ENCODE measurements at regions not wholly inside any gene's neighbourhood (a gene's known extent, or its start where the extent isn't known, plus 50 kb on each side); places are given as distances from the start of the nearest gene placed in this dataset.
A peak's percentile ranks its signal among the peaks of the same experiment; 100 is the strongest.

GRCh38 chr11:26093206-26093605, 238.7 kb upstream of the ANO3 start:
- DNase-seq (ENCODE audit: low read depth, low spot score), result no peak

DNA sequence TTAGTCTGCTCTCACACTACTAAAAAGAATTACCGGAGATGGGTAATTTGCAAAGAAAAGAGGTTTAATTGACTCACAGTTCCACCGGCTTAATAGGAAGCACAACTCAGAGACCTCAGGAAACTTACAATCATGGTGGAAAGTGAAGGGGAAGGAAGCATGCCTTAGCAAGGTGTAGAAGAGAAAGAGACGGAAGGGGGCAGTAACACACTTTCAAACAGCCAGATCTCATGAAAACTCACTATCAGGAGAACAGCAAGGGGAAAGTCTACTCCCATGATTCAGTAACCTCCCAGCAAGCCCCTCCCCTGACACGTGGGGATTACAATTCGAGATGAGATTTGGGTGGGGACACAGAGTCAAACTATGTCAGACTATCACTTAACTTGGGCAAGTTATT, 236.6 kb upstream of the ANO3 start:
- no peak for DNase-seq (ENCODE audit: low read depth, low spot score)

DNA sequence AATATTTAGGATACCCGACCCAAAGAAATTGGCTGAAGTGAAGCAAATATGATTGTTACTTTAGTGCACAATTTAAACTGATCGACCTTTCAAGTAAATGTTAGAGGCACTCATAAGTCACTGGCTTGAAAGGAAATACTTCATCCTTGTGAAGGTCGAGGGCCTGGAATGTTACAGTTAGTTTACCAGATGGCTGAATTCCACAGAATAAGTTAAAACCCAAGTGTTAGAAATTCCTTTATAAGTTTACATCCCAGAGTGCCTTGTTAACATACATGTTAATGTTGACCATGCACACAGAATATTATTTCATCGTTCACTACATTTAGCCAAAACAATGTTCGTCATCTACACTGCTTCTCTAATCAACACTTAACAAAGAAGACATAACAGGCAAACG, 235.5 kb upstream of the ANO3 start:
- DNase-seq (ENCODE audit: low read depth, low spot score), result no peak

GRCh38 chr11:26102325-26102724, 229.6 kb upstream of the ANO3 start:
- DNase-seq (ENCODE audit: low read depth, low spot score), result no peak

DNA sequence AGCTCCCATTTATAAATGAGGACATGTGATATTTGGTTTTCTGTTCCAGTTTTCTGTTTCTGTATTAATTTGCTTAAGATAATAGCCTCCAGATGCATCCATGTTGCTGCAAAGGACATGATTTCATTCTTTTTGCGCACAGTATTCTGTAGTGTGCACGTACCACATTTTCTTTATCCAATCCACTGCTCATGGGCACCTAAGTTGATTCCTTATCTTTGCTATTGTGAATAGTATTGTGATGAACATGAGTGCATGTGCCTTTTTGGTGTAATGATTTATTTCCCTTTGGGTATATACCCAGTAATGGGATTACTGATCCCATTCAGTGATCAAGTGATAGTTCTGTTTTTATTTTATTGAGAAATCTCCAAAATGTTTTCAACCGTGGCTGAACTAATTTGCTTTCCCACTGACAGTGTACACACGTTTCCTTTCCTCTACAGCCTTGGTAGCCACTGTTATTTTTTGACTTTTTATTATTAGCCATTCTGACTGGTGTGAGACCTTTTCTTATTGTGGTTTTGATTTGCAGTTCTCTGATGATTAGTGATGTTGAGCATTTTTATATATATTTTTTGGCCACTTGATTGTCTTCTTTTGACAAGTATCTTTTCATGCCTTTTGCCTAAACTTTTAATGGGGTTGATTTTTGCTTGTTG, 226.0 kb upstream of the ANO3 start:
- DNase-seq (ENCODE audit: low read depth, low spot score), result no peak

- no peak for DNase-seq (ENCODE audit: low read depth, low spot score)
These were observed 225.2 kb upstream of the ANO3 start for GRCh38 chr11:26106726-26107125.

- no peak for DNase-seq (ENCODE audit: low read depth, low spot score)
These were observed 222.1 kb upstream of the ANO3 start for GRCh38 chr11:26109658-26110368.

- no peak for DNase-seq (ENCODE audit: low read depth, low spot score)
These were observed 219.7 kb upstream of the ANO3 start for GRCh38 chr11:26112264-26112663.

GRCh38 chr11:26121466-26121865, 210.5 kb upstream of the ANO3 start:
- no peak for DNase-seq (ENCODE audit: low read depth, low spot score)

- no peak for DNase-seq (ENCODE audit: low read depth, low spot score)
These were observed 205.2 kb upstream of the ANO3 start for GRCh38 chr11:26126741-26127140.

GRCh38 chr11:26127336-26127735, 204.6 kb upstream of the ANO3 start:
- no peak for DNase-seq (ENCODE audit: low read depth, low spot score)

- DNase-seq (ENCODE audit: low read depth, low spot score), result no peak
These were observed 200.5 kb upstream of the ANO3 start for GRCh38 chr11:26131406-26131805.

- DNase-seq (ENCODE audit: low read depth, low spot score), result no peak
These were observed 197.9 kb upstream of the ANO3 start for GRCh38 chr11:26134053-26134452.

- DNase-seq (ENCODE audit: low read depth, low spot score), result peak; percentile 15
These were observed 197.2 kb upstream of the ANO3 start for GRCh38 chr11:26134481-26135355.

DNA sequence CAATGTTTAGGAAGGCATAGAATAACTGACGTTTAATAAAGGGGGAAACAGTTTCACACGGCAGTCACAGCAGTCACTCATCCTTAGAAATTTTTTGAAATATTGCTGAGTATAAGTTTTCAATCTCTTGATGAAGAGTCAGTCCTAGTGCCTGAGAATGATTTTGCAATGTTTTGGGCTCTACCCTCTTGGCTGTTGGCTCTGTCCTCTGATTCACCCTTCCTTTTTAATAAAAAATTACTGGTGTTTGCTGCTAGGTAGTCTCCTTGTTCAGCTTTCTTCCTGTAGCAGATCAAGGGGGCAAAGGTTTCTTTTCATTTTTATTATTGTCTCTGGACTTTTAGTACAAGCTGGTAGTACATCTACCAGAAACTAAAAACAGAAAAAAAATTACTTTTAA, 194.3 kb upstream of the ANO3 start:
- no peak for DNase-seq (ENCODE audit: low read depth, low spot score)

DNA sequence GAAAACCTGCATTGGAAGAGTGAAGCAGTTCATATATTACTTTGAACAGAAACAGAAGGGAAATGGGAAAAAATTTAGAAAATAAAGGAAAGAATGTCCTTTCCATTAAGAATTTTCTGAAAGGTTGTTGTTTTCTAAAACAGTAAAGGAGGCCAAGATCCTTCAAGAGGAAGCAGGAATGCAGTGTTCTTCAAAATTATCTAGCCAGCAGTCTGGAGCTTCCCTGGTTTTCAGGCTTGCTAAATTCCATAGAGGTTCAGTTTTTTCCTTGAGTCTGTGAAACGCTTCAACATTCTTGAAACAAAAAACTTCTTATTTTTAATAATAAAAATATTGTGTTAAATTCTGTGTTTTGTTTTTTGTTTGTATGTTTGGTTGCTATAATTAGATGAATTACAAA, 189.0 kb upstream of the ANO3 start:
- no peak for DNase-seq (ENCODE audit: low read depth, low spot score)

GRCh38 chr11:26143566-26144290, 188.2 kb upstream of the ANO3 start:
- DNase-seq (ENCODE audit: low read depth, low spot score), result no peak

GRCh38 chr11:26144291-26144690, 187.6 kb upstream of the ANO3 start:
- no peak for DNase-seq (ENCODE audit: low read depth, low spot score)

DNA sequence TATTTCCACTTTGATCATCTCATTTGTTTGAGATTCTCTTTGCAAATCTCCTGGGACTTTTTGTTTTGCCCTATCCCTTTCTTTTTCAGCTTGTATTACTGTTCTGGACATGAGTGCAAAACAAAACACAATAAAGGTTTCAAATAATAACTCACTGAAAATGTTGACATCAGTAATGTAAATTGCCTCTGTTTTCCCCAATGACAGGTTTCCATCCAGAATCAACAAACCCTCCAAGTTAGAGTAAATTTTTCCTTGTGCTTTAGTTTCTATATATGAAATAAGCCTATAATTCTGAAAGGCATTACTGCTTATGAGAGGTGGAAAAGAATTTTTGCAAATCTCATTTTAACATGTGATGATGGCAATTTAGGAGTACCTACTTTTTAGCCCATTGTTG, 187.0 kb upstream of the ANO3 start:
- no peak for DNase-seq (ENCODE audit: low read depth, low spot score)

- DNase-seq (ENCODE audit: low read depth, low spot score), result no peak
These were observed 182.3 kb upstream of the ANO3 start for GRCh38 chr11:26149585-26149984.

GRCh38 chr11:26150031-26150430, 181.9 kb upstream of the ANO3 start:
- DNase-seq (ENCODE audit: low read depth, low spot score), result no peak

DNA sequence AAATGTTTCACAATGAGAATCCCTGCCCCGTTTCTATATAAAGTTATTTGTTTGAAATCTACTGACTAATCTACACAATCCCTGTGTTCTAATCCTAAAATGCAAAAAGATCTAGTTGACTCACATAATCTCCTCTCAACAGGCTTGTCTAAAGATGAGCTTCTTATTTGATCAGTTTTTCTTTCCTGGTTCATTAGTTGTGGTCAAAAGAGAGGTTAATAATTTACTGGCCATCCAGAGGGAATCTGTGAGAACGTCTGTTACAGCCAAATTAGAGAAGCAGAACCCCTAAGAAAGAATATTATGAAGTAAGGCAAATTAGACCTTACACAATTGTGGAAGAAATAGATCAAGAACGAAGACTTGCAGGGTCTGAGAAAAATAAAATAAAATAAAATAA, 173.7 kb upstream of the ANO3 start:
- no peak for DNase-seq (ENCODE audit: low read depth, low spot score)

All from iPS DF 19.7 (cell line).